Endothelial cell of umbilical vein (primary cell): ENCODE measurements at regions not wholly inside any gene's neighbourhood (a gene's known extent, or its start where the extent isn't known, plus 50 kb on each side); places are given as distances from the start of the nearest gene placed in this dataset.

Experiments used
- EZH2 ChIP-seq: IDR thresholded peaks from 2 replicates; pipeline ENCODE4 v1.6.1; 2012; ENCODE audit warnings: borderline replicate concordance, low read depth, mild to moderate bottlenecking, moderate library complexity, low read length, inconsistent platforms; ENCODE audit not compliant: severe bottlenecking
- GATA2 ChIP-seq: IDR thresholded peaks from 2 replicates; pipeline ENCODE4 v1.7.0; 2011; ENCODE audit warnings: low read depth, mild to moderate bottlenecking, moderate library complexity, mixed read lengths, low read length; ENCODE audit not compliant: insufficient read length, insufficient read depth
- POLR2A ChIP-seq: IDR thresholded peaks from 2 replicates; pipeline ENCODE4 v1.6.1; 2012; ENCODE audit warnings: low read depth, mild to moderate bottlenecking, control low read depth, low read length
- POLR2AphosphoS5 ChIP-seq: IDR thresholded peaks from 2 replicates; pipeline ENCODE4 v1.6.1; 2012; ENCODE audit warnings: low read depth, mild to moderate bottlenecking, control low read depth, low read length, moderate library complexity; ENCODE audit not compliant: insufficient read depth
- TF ChIP-seq, protein P1 (sequence below), 2 donors: IDR thresholded peaks; 1 replicate in 1 of 2; 2 replicates in 1 of 2; pipeline ENCODE4 v1.5.1; 2011; ENCODE audit warnings: low read length in 2 of 2, mild to moderate bottlenecking in 2 of 2, moderate library complexity in 2 of 2, control low read depth in 1 of 2, inconsistent platforms in 1 of 2, low read depth in 1 of 2; ENCODE audit not compliant: insufficient read depth in 1 of 2; ENCODE audit errors: extremely low read depth in 1 of 2

DNA sequence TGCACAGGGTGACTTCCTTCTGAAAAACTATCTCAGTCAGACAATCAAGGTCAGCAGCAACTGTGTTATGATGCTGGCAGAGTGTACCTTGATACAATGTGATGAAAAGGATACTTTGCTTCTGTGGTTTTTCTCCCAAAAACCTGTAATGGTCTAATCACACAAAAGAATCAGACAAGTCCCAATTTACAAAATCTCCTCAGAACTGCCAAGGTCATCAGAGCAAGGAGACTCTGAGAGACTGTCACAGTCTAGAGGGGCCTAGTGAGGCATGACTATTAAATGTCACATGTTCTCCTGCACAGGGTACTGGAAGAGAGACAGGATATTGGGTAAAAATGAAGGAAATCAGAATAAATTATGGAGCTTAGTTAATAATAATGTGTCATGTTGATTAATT, 185.4 kb downstream of the ST6GAL2 start:
- TF ChIP-seq POLR2A (no peak), POLR2AphosphoS5 (no peak), EZH2 (no peak), GATA2 (no peak)
- TF ChIP-seq, protein P1, sequence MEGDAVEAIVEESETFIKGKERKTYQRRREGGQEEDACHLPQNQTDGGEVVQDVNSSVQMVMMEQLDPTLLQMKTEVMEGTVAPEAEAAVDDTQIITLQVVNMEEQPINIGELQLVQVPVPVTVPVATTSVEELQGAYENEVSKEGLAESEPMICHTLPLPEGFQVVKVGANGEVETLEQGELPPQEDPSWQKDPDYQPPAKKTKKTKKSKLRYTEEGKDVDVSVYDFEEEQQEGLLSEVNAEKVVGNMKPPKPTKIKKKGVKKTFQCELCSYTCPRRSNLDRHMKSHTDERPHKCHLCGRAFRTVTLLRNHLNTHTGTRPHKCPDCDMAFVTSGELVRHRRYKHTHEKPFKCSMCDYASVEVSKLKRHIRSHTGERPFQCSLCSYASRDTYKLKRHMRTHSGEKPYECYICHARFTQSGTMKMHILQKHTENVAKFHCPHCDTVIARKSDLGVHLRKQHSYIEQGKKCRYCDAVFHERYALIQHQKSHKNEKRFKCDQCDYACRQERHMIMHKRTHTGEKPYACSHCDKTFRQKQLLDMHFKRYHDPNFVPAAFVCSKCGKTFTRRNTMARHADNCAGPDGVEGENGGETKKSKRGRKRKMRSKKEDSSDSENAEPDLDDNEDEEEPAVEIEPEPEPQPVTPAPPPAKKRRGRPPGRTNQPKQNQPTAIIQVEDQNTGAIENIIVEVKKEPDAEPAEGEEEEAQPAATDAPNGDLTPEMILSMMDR (IDR thresholded peaks at IDR 0.05; ENCODE audit: extremely low read depth in 1 of 2, insufficient read depth in 1 of 2, low read depth in 1 of 2, low read length in 2 of 2): no peak
